ENCODE measurements at regions not wholly inside any gene's neighbourhood (a gene's known extent, or its start where the extent isn't known, plus 50 kb on each side); places are given as distances from the start of the nearest gene placed in this dataset.

DNA sequence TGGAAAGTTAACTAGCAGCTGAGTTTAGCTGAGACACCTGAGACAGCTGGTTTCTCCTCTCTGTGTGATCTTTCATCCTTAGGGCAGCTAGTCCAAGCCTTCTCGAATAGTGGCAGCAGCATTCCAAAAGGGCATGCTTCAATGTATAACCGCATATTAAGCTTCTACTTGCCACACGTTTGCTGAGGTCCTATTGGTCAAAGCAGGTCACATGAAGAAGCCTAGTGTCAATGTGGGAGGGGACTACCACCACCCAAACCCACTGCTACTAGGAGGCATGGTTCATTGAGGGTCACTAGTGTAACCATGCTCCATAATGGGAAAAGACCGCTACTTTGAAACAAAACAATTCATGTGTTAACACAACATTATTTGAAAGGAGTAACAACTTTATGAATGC, 314.9 kb upstream of the SMIM31 start:
- DNase-seq: no peak

DNA sequence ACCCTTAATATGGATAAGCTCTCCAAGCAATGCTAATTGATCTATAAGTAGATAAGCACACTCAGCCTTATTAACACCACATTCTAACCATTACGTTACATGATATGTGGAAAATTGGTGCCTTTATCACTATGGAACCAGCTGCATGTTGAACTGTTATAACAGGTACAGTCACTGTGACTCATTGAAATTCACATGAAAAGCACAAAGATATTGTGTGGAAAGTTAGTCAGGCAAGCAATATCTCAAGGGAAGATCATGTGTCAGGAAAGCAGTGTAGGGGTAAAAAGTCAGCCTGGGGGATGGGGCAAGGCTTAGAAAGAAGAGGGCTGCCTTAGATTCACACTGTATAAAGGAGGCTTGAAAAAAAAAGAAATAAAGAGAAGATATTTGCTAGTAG, 313.7 kb upstream of the SMIM31 start:
- no peak for DNase-seq

DNA sequence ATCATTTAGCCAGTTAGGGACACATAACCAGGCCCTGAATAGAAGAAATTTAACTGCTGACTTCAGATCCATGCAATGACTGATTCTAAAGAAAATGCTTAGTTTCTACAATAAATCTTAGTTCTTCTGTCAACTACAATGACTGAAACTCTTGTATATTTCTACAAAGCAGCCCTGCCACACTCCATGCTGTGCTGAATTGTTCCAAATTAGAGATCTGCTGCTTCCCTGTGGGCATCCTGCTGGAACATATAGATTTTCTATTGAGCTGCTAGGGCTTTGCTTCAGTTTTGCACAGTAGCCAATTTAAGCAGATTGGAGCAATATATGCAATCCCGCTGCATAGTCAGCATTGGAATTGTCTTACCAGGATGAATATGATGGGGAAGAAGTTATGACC, 312.8 kb upstream of the SMIM31 start:
- no peak for DNase-seq

DNA sequence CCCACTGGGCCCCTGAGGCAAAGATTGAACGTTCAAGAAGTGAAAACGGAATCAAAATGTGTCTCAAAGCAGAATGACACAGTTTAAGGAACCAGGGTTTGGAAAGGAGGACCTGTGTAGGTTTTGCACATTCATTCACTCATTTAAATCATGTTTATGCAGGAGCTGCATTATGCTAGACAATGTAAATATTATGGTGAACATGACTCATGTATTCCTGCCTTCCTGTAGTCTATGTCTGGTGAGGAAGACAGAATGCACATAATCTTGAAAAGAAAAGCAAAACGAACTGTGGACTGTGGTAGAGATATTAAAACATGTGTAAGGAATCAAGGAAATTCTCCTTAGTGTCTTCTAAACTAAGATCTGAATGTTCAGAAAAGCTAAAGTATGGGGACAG, 311.8 kb upstream of the SMIM31 start:
- no peak for DNase-seq

DNA sequence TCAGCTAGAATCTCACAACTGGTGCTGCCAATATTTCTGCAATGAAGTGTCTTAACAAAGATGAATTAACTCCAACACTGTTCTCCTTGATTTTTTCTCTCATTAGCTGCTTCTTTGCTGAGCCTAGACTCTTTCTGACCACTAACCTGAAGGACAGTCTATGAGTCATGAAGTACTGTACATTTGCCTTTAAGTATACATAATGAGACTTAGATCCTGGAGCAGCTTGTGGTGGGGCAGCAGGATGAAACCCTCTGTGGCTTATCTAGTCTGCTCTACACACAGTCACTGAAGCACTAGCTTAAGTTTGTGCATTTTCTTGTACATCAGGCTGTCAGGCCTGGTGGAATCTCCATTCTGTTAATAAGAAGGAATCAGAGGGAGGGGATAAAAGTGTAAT, 307.4 kb upstream of the SMIM31 start:
- no peak for DNase-seq

DNA sequence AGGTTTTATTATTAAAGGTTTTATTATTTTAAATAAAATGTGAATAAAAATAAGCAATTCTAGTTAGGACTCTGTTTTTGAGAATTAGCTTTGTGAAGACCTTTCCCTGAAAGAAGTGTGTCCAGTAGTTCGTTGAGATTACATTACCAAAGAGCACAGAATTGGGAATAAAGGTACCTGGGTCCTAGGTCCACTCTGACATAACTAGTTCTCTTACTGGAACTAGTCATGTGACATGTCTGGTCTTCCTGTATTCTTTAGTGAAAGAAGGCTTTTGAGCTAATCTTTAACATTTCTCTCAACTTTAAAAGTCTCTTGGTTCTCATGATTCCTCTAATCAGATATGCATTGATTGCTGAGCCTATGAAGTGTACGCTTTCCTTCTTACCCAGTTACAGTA, 292.0 kb upstream of the SMIM31 start:
- no peak for DNase-seq

DNA sequence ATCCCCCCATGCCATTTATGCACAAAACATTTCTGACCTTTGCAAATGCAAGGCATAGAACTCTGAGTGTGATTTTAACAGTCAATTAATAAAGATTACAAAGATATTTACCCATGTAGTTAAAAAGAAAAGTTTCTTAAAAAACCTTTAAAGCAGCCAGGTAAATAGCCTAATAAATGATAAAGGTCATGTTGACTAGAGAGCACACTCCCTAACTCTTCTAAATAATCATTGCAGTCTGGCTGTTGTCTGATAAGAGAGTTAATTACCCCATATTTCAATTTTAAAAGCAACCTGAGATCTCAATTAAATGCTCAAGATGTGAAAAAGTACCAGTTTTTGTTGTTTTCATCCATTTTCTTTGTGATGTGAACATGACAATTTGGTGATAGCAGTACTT, 291.5 kb upstream of the SMIM31 start:
- no peak for DNase-seq

DNA sequence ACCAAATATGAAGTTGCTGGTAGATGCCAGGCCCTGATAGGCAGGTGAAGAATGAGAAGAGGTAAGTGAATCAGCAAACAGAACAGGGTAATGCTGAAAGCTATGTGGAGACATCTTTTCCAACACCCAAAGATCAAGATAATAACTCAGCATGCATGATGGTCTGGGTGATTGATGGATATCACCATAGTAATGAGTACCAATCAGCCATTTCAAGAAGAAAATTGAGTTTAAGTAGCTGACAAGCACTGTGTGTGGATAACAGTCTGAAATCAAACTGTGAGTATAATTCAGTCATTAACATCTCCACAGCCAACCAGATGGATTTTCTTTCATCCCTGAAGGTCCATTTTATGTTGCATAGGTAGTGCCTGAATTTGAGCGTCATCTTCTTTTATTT, 289.6 kb upstream of the SMIM31 start:
- DNase-seq: no peak

DNA sequence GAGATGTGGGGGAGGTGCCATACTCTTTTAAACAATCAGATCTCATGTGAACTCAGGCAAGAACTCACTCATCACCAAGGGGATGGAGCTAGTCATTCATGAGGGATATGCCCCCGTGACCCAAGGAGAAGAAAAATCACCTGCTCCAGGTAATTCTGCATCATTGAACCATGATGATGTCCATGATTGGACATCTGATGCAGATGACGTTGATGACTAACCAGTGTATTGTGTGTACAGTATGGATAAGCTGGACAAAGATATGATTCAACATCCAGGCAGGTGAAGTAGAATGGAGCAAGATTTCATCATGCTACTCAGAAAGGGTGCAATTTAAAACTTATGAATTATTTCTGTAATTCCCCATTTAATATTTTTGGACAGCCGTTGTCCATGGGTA, 286.4 kb upstream of the SMIM31 start:
- no peak for DNase-seq

DNA sequence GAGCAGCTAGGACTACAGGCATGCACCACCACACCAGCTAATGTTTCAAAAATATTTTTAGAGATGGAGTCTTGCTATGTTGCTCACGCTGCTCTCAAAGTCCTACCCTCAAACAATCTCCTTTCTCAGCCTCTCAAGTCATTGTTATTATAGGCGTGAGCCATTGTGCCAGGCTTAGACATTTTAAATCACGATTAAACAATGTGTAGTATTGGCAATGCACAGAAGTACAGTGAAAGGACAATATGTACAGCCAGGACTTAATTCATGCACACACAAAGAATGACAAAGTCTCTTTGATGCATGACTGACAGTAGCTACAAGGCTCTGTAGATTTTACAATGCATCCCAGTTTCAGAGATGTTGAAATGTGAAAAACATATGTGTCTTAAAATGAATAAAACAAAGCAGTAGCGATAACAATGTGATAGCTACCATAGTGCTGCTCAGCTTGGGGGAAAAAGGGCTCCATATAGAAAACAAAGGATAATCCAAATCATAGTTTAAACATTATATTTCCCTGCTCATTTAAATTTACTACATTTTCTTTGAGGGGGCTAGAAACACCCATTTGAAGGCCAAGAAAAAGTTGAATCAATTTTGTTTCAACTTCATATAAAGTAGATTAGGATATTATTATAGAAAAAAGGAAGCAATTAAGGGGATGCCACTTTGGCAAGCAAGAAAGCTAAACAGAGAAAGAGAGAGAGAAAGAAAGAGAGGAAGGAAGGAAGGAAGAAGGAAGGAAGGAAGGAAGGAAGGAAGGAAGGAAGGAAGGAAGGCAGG, 272.4 kb upstream of the SMIM31 start:
- DNase-seq: no peak

DNA sequence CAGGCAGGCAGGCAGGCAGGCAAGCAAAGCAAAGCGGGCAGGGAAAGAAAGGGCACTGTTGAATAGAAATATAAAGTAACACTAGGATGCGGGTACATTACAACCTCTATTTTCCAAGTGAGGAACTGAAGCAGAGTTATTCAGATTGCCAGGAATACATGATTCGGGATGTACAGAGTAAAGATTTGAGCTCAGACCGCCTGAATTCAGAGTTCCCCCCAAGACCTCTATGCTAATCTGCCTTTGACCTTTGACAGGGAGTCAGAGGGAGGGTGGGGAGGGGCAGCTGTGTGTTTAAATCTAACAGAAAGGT, 271.9 kb upstream of the SMIM31 start:
- DNase-seq: no peak

DNA sequence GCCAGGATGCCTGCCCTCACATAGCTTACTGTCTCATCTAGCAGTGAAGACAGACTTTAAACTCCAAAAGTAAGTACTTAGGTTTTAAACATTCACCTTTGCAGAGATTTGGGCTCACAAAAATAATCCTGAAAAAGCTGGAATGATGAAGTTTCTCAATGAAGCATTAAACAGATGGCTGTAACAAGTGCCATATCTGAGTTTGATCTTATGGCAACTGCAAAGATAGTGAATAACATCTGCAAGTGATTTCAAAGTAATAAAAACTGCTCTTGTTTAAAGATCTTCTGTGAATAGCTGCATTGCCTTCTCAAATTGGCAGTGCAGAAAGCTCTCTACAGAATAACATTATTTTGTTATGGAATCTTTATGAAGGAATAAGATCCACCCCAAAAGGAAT, 271.2 kb upstream of the SMIM31 start:
- DNase-seq: no peak

DNA sequence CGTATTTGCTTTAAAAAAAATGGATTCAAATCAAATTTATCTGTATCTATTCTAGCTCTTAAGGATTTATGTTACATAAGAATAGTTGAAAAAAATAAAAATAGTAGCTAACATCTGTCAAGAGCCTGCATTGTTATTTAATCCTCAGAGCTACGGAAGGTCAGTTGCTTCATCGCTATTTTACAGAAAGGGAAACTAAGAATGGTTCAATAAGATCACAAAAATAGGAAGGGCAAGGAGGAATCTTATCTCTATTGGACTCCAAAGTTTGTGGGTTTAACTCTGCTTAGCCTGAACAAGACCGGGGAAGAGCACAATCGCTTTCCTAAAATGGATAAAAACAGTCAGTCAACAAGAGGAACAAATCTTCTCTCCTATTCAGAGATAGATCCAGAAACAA, 270.2 kb upstream of the SMIM31 start:
- DNase-seq: no peak

DNA sequence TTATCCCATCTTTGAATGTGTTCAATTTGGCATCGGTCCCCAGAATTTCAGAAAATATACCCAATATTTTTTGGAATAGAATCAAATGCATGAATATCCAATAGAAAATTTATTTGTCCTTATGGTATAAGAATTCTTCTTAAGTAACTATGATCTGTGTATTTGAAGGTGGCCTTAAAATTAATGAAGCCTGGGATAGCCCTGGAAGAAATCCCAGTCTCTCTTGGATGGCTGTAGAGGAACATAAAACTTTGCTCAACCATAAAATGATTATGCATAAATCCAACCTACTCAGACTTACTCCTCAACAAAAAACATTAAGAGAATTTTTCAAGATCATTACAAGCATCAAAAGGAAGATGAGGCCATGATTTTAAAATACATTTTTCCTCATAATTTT, 269.4 kb upstream of the SMIM31 start:
- DNase-seq: no peak

DNA sequence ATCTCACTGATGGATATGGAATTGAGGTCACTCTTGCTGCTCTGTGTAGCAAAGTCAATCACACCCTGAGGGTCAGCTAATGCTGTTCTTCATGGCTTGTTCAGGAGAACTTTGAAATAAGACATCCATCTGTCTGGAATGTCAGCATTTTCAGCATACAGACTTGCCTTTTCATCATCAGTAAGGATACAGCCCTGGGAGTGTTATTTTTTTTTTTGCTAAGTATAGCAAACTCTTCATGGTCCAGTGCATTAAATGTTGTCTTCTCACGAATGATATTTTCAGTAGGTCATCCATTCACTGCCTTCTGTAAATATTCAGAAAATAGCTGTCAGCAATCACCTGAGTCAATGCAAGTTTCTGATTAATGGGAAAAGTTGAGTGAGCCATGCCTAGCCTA, 268.8 kb upstream of the SMIM31 start:
- no peak for DNase-seq

DNA sequence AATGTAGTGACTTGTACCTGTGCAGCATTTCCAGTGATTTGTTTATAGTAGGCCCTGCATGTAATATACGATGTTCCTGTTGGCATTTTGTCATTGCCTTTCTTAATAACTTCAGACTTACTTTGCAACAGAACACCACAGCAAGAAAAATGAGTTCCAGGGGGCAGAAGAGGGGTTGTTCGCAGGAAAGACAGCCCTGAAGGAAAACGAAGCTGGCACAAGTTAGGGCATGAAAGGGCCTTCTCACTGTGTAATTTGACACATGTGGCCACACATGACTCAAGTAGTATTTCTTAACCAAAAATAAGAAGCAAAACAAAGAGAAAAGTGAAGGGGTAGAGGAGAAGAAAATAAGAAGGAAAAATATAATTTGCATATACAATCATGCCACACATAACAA, 265.8 kb upstream of the SMIM31 start:
- no peak for DNase-seq

DNA sequence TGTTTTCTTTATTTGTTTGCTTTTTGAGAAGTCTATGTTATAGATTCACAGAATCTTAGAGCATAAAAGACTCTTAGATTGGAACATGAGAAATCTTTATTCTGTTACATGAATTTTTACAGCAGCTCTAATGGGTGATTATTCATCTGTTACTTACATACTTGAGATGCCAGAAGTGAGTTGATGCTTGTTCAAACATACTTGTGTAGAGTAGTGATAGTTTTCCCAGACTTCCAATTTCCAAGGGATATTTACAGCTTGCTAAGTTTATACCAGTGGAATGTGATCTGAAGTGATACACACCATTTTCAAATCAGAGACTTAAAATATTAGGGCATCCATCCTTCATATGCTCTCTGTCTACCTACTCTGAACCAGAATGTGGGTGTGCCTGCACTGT, 252.9 kb upstream of the SMIM31 start:
- no peak for DNase-seq

DNA sequence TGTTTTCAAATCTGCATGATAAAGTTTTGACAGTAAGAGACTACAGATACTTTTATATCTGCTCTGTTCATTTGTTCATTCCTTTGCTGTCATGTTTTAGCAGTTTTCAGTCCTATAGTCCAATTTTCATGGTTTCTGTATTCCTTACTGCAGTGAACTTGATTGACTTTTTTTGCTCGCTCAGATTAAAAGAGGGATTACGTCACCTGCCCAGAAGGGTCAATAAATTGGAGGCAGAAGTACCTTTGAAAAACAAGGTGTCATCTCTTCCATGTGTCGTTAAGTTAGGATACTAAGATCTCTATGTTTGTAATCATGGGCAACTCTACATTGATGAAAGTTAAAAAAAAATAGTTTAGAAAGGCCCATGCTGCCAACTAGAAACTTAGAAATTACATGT, 250.1 kb upstream of the SMIM31 start:
- no peak for DNase-seq

DNA sequence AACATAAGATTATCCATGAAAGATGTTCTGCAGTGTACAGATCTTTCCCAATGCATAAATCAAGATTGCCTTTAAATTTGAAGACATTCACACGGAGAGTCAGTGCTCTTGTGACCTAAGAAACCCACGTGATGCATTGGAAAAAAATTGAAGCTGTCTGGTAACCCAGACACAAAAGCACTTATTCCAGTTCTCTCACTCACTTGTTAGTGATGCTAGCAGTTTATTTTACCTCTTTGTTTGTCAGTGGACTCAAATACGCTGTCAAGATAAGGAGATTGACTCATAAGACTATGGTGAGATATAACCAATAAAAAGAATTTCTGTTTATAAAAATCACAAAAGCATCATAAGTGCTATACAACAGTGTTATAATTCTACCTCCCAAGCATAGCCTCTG, 245.8 kb upstream of the SMIM31 start:
- no peak for DNase-seq

DNA sequence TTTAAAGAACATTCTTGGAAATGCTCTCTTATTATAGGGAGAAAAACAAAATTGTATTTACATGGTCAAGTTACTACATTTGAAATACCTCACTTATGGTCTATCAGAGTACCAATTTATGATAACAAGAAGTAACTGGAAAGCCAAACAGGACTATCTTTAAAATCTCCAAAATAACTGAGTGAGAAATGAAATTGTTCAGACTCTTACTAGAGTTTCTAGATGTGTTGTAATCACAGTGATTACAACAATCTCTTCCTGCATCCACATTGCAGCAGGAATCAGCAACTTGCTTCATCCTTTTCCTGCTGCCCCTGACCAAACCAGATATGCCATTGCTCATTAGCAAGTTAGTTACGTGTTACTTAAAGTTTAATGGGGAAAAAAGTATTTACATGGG, 245.2 kb upstream of the SMIM31 start:
- no peak for DNase-seq

DNA sequence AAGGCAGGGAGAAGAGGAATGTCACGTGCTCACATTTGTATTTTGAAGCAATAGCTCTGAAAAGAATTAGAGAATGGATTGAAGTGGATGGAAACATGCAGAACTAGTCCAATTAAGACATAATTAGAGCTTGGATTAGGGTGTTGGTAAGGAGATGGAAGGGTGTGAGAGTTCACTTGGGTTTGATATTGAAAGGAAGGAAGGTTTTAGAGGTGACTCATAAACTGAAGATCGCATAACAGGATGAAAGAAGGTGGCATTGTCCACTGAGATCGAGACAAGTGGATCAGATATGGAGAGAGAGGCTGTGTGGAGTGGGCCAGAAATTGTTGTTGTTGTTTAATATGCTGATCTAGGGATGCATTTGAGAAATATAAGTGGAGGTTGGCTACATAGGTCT, 244.0 kb upstream of the SMIM31 start:
- DNase-seq: no peak

DNA sequence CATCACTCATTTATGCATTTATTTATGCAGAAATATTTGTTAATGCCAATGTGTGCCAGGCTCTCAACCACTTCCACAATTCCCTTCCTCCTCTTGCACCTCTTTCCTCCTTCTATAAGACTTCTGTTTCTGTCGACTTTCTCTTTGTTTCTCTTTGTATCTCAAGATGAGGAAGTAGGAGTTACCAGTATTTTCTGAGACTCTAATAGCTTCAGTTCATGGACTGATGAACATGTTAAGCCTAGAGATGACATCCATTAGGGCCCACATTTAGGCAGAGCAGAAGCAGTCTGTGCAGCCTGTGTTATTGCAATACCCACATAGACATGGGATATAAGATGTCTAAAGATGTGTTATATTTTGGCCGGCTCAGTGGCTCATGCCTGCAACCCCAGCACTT, 241.8 kb upstream of the SMIM31 start:
- no peak for DNase-seq

DNA sequence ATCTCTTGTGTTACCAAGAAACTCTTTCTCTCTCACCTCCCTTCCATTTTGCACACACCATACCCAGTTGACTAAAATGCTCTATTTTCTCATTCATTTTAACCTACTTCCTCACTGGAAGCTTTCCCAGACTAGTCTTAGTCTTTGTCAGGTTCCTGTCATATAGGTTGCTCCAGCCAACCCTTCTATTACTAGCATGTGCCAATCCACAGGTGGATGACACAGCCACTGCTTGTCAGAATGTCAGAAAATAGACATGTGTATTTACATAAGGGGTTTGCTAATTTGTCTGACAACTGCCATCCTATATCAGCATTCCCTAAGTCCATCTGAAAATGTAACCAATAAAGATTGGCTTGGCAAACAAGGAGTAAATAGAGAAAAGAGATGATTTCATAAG, 239.2 kb upstream of the SMIM31 start:
- DNase-seq: no peak

DNA sequence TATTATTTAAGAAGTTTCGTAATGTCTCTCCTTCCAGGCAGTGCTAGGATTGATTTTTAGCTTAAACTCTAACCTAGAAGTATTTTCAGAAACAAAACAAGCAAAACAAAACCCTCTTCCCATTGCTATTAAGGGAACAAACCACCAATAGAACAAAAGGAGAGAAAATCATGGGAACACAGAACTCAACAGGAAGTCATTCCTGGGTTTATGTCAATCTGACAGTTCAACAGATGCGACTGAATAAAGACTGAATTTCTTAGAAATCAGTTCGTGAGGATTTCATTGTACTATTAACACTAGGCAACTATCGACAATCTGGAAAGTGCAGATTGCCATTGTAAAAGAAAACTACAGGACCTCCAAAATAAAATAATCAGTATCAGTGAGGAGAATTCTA, 229.1 kb upstream of the SMIM31 start:
- DNase-seq: no peak

DNA sequence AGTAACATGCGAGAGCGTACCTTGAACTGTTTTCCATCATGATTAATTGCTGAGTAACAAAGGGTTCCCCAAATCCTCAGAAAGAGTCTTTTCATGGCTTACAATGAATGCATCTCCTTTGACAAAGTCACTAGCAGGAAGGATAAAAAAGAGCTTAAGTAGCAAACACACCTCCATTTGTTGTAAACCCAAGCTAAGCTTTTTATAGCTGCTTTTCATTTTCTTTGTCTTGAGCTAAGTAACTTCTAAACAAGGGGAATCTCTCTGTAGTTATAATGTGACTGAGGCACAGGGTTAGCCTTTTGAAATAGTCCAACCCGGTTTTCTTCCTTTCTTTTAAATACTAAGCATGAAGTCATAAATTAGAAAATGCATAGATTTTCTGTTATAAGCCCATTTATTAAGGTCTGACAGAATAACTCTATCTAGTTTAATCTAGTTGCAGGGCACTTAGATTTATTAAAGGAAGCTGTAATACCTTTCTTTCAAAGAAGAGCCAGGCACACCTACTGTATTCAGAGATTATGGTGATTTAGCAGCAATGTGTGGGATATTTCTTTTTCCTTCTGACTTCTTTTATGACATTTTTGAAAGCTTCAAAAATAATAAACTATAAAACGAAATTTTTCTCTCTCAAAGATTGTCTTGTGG, 226.9 kb upstream of the SMIM31 start:
- no peak for DNase-seq

Data from T-helper 2 cell (primary cell).